GM23248 (cell line): ENCODE measurements at regions not wholly inside any gene's neighbourhood (a gene's known extent, or its start where the extent isn't known, plus 50 kb on each side); places are given as distances from the start of the nearest gene placed in this dataset.

Experiments used
- DNase-seq: peaks from one replicate; pipeline ENCODE4 v3.0.0-alpha.2; 2015
- H2AFZ ChIP-seq: fragments of 200-600 bp; sonication (generic); 2 replicates; pipeline ENCODE4 v1.6.1; 2016; ENCODE audit warnings: antibody characterized with exemption
- H3F3A ChIP-seq: fragments of 200-600 bp; sonication (generic); 2 replicates; pipeline ENCODE4 v1.6.1; 2016; ENCODE audit warnings: mild to moderate bottlenecking, antibody characterized with exemption, mixed run types; ENCODE audit not compliant: insufficient read depth
- H3K27ac ChIP-seq: fragments of 200-600 bp; sonication (generic); 2 replicates; pipeline ENCODE4 v1.5.1; 2016; ENCODE audit warnings: mild to moderate bottlenecking
- H3K27me3 ChIP-seq: fragments of 200-600 bp; sonication (generic); replicated peaks from 2 replicates; pipeline ENCODE4 v1.6.1; 2016; ENCODE audit warnings: mild to moderate bottlenecking; ENCODE audit not compliant: insufficient read depth
- H3K36me3 ChIP-seq: fragments of 200-600 bp; sonication (generic); 2 replicates; pipeline ENCODE4 v1.6.1; 2016; ENCODE audit warnings: low read depth, mild to moderate bottlenecking
- H3K4me1 ChIP-seq: fragments of 200-600 bp; sonication (generic); 2 replicates; pipeline ENCODE4 v1.6.1; 2016; ENCODE audit warnings: mild to moderate bottlenecking; ENCODE audit not compliant: insufficient read depth
- H3K4me2 ChIP-seq: fragments of 200-600 bp; sonication (generic); one replicate; pipeline ENCODE4 v1.6.1; 2016; ENCODE audit warnings: mild to moderate bottlenecking; ENCODE audit not compliant: unreplicated experiment
- H3K4me3 ChIP-seq: fragments of 200-600 bp; sonication (generic); 2 replicates; pipeline ENCODE4 v1.5.1; 2016; ENCODE audit warnings: mild to moderate bottlenecking
- H3K79me2 ChIP-seq: fragments of 200-600 bp; sonication (generic); 2 replicates; pipeline ENCODE4 v1.6.1; 2016; ENCODE audit warnings: mild to moderate bottlenecking; ENCODE audit not compliant: insufficient read depth
- H3K9ac ChIP-seq: fragments of 200-600 bp; sonication (generic); 2 replicates; pipeline ENCODE4 v1.6.1; 2016; ENCODE audit warnings: mild to moderate bottlenecking
- H3K9me2 ChIP-seq: fragments of 200-600 bp; sonication (generic); 2 replicates; pipeline ENCODE4 v1.6.1; 2016; ENCODE audit warnings: mixed run types, mild to moderate bottlenecking, moderate library complexity; ENCODE audit not compliant: insufficient read depth
- H3K9me3 ChIP-seq: fragments of 200-600 bp; sonication (generic); one replicate; pipeline ENCODE4 v1.6.1; 2017; ENCODE audit warnings: low read depth
- H4K20me1 ChIP-seq: fragments of 200-600 bp; sonication (generic); 2 replicates; pipeline ENCODE4 v1.6.0; 2016; ENCODE audit not compliant: insufficient read depth
- EZH2 ChIP-seq: fragments of 200-600 bp; sonication (generic); IDR thresholded peaks from 2 replicates; pipeline ENCODE4 v1.6.1; 2018; ENCODE audit warnings: antibody characterized with exemption, mild to moderate bottlenecking; ENCODE audit not compliant: insufficient read depth, poor library complexity, severe bottlenecking
- EZH2phosphoT487 ChIP-seq: fragments of 200-600 bp; sonication (generic); IDR thresholded peaks from 2 replicates; pipeline ENCODE4 v1.6.1; 2018; ENCODE audit warnings: antibody characterized with exemption, moderate library complexity, mild to moderate bottlenecking, low read depth; ENCODE audit not compliant: insufficient read depth
- WGBS, 2 experiments: methylation state at CpG; one replicate each; pipeline ENCODE4 v1.1.6; 2015 to 2017; ENCODE audit warnings: low lambda C conversion rate in 2 of 2, low coverage in 1 of 2; ENCODE audit errors: missing lambda C conversion rate in 2 of 2; 5-methylcytosine and 5-hydroxymethylcytosine counted together
- in situ Hi-C: fragments of 300-500 bp; cut with MboI; formaldehyde crosslinking; loops from 2 replicates; pipeline ENCODE4 v1.15.0; 2020

- Histone ChIP-seq H3K27ac (no peak overlapping the region), H3K36me3 (no peaks in the 10 kb centered on the region), H3K9me3 (no peaks in the 10 kb centered on the region), H3K9ac (no peak overlapping the region), H3K27me3 (no peaks in the 10 kb centered on the region; the same call in none of the 2 replicates), H3K4me3 (no peak overlapping the region), H4K20me1 (no peaks in the 10 kb centered on the region), H3F3A (no peaks in the 10 kb centered on the region), H3K4me1 (no peaks in the 10 kb centered on the region), H3K9me2 (no peaks in the 10 kb centered on the region), H3K79me2 (no peaks in the 10 kb centered on the region), H2AFZ (no peak overlapping the region), H3K4me2 (no peak overlapping the region)
- DNase-seq: no peak
- 20 to 40% methylated on average over 1 of the region's 1 CpG for WGBS, 2 experiments
- in situ Hi-C loops: no loop called here
- TF ChIP-seq EZH2phosphoT487 (no peak), EZH2 (no peak)
Observed at GRCh38 chr9:88251903-88252302, 113.6 kb upstream of the SPATA31C2 start.

DNA sequence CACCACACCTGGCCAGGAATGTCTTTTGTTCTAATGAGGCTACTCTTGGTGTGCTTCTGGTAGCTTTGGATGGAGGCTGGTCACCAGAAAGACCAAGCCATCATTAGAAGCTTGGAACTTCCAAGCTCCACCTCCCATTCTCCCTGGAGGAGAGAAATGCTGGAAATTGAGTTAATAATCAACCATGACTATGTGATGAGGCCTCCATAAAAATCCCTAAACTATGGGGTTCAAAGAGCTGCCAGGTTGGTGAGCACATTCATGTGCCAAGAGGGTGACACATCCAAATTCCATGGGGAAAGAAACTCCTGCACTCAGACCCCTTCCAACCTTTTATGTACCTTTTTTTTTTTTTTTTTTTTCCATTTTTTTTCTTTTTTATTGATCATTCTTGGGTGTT, 105.5 kb upstream of the SPATA31C2 start:
- Histone ChIP-seq H3K79me2 (no peaks in the 10 kb centered on the region), H3K27ac (no peak overlapping the region), H3K4me1 (no peaks in the 10 kb centered on the region), H2AFZ (no peak overlapping the region), H4K20me1 (no peaks in the 10 kb centered on the region), H3K36me3 (no peaks in the 10 kb centered on the region), H3K4me3 (no peak overlapping the region), H3F3A (no peaks in the 10 kb centered on the region), H3K9ac (no peak overlapping the region), H3K9me3 (no peaks in the 10 kb centered on the region), H3K4me2 (no peak overlapping the region), H3K9me2 (no peaks in the 10 kb centered on the region), H3K27me3 (no peaks in the 10 kb centered on the region; the same call in 1 of the 2 replicates)
- DNase-seq: no peak
- no peak for TF ChIP-seq EZH2
- no peak for TF ChIP-seq EZH2phosphoT487
- in situ Hi-C loops: no loop called here

- Histone ChIP-seq H3F3A (no peaks in the 10 kb centered on the region), H3K9me2 (no peaks in the 10 kb centered on the region), H2AFZ (no peak overlapping the region), H3K36me3 (no peaks in the 10 kb centered on the region), H3K4me3 (no peak overlapping the region), H4K20me1 (no peaks in the 10 kb centered on the region), H3K27ac (no peak overlapping the region), H3K4me2 (no peak overlapping the region), H3K9me3 (no peaks in the 10 kb centered on the region), H3K79me2 (no peaks in the 10 kb centered on the region), H3K9ac (no peak overlapping the region), H3K27me3 (no peaks in the 10 kb centered on the region), H3K4me1 (no peaks in the 10 kb centered on the region)
- in situ Hi-C loops: no loop called here
- TF ChIP-seq EZH2 (no peak), EZH2phosphoT487 (no peak)
- 52 to 82% methylated on average over 1 of the region's 1 CpG for WGBS, 2 experiments
- no peak for DNase-seq
Observed at GRCh38 chr9:88242879-88243278, 104.6 kb upstream of the SPATA31C2 start.

DNA sequence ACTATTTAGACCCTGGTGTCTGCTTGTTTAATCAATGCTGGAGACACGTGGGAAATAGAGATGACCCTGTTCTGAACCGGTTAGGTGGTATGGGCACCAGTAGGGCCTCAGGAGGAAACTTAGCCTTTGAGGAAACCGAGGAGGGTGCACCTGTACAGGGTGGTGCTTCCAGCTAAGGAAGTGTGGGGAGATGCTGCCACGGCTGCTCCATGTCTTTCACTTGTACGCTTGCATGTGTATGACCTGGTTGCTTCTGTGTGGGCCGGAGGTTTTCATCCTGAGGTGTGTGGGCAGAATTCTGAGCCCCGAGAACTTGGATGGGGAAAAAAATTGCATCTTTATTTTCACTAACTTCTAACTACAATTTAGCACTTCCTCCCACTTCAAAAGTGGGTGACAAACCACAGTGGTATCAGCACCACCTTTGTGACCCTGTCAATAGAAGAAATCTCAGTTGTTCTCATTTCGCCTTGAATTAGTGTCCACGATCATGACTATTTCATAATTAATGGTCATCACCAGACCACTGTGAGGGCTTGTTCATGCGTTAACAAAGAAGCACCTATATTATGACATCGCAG, 99.8 kb upstream of the SPATA31C2 start:
- no peaks in the 10 kb centered on the region for H3K36me3 ChIP-seq
- H3K27ac ChIP-seq: no peak overlapping the region
- H3K4me3 ChIP-seq: no peak overlapping the region
- H2AFZ ChIP-seq: no peak overlapping the region
- in situ Hi-C loops: no loop called here
- WGBS, 2 experiments: 72 to 76% methylated on average over 11 of the region's 11 CpGs
- H3K27me3 ChIP-seq: no peaks in the 10 kb centered on the region
- no peak overlapping the region for H3K9ac ChIP-seq
- H3K4me2 ChIP-seq: no peak overlapping the region
- no peaks in the 10 kb centered on the region for H3F3A ChIP-seq
- no peaks in the 10 kb centered on the region for H3K9me3 ChIP-seq
- H3K79me2 ChIP-seq: no peaks in the 10 kb centered on the region
- H3K9me2 ChIP-seq: no peaks in the 10 kb centered on the region
- no peak for DNase-seq
- no peaks in the 10 kb centered on the region for H4K20me1 ChIP-seq
- H3K4me1 ChIP-seq: no peaks in the 10 kb centered on the region
- TF ChIP-seq EZH2 (no peak), EZH2phosphoT487 (no peak)

- 31 to 33% methylated on average over 7 of the region's 7 CpGs for WGBS, 2 experiments
- H3K4me2 ChIP-seq: peak overlapping the region; percentile 21
- H3K79me2 ChIP-seq: no peaks in the 10 kb centered on the region
- DNase-seq: no peak
- H3K4me3 ChIP-seq: no peak overlapping the region
- no peak for TF ChIP-seq EZH2phosphoT487
- no peak for TF ChIP-seq EZH2
- H3K36me3 ChIP-seq: no peaks in the 10 kb centered on the region
- no peaks in the 10 kb centered on the region for H3F3A ChIP-seq
- in situ Hi-C loops: no loop called here
- no peaks in the 10 kb centered on the region for H3K27me3 ChIP-seq
- no peaks in the 10 kb centered on the region for H3K9me2 ChIP-seq
- no peaks in the 10 kb centered on the region for H4K20me1 ChIP-seq
- H3K9me3 ChIP-seq: no peaks in the 10 kb centered on the region
- H3K9ac ChIP-seq: no peak overlapping the region
- peak overlapping the region; percentile 15; the same call in 1 of the 2 replicates for H2AFZ ChIP-seq
- H3K27ac ChIP-seq: no peak overlapping the region
- no peaks in the 10 kb centered on the region for H3K4me1 ChIP-seq
Observed at GRCh38 chr9:88237479-88237961, 99.2 kb upstream of the SPATA31C2 start.
